ENCODE measurements at regions not wholly inside any gene's neighbourhood (a gene's known extent, or its start where the extent isn't known, plus 50 kb on each side); places are given as distances from the start of the nearest gene placed in this dataset.

DNA sequence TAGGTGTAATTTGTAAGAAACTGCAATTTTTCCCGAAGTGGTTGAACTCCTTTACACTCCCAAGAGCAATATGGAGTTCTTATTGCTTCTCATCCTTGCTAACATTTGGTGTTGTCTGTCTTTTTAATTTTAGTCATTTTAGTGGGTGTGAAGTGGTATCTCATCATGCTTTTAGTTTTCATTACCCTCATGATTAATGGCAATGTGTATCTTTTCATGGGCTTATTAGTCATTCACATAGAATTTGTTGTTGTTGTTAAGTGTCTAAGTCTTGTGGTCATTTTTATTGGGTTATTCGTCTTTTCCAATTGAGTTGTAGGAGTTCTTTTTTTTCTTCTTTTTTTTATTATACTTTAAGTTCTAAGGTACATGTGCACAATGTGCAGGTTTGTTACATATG lies 238.3 kb upstream of the SESN3 start:
- TF ChIP-seq, protein P1, sequence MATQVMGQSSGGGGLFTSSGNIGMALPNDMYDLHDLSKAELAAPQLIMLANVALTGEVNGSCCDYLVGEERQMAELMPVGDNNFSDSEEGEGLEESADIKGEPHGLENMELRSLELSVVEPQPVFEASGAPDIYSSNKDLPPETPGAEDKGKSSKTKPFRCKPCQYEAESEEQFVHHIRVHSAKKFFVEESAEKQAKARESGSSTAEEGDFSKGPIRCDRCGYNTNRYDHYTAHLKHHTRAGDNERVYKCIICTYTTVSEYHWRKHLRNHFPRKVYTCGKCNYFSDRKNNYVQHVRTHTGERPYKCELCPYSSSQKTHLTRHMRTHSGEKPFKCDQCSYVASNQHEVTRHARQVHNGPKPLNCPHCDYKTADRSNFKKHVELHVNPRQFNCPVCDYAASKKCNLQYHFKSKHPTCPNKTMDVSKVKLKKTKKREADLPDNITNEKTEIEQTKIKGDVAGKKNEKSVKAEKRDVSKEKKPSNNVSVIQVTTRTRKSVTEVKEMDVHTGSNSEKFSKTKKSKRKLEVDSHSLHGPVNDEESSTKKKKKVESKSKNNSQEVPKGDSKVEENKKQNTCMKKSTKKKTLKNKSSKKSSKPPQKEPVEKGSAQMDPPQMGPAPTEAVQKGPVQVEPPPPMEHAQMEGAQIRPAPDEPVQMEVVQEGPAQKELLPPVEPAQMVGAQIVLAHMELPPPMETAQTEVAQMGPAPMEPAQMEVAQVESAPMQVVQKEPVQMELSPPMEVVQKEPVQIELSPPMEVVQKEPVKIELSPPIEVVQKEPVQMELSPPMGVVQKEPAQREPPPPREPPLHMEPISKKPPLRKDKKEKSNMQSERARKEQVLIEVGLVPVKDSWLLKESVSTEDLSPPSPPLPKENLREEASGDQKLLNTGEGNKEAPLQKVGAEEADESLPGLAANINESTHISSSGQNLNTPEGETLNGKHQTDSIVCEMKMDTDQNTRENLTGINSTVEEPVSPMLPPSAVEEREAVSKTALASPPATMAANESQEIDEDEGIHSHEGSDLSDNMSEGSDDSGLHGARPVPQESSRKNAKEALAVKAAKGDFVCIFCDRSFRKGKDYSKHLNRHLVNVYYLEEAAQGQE (IDR thresholded peaks at IDR 0.05; ENCODE audit: insufficient read depth in 1 of 2, low read depth in 2 of 2, low read length in 2 of 2), result no peak
- TF ChIP-seq POLR2AphosphoS5 (IDR thresholded peaks at IDR 0.05; ENCODE audit: low read depth, low read length) (no peak), FOXP2 (optimal IDR thresholded peaks at IDR 0.05; ENCODE audit: borderline replicate concordance, extremely low read depth, extremely low read length, insufficient read depth) (no peak)
